GM12872 (cell line): ENCODE measurements at regions not wholly inside any gene's neighbourhood (a gene's known extent, or its start where the extent isn't known, plus 50 kb on each side); places are given as distances from the start of the nearest gene placed in this dataset.

ENCODE experiments used
- CTCF ChIP-seq: IDR thresholded peaks from 3 replicates; pipeline ENCODE4 v1.5.1; 2011; ENCODE audit warnings: low read depth, mild to moderate bottlenecking, low read length, moderate library complexity; ENCODE audit not compliant: insufficient read depth

- TF ChIP-seq CTCF = peak; percentile 33; the same call in 1 of the 3 replicates
Measured at GRCh38 chr18:7177116-7177744, 53.7 kb upstream of the LRRC30 start.

GRCh38 chr18:7174344-7175095, 56.4 kb upstream of the LRRC30 start:
- no peak for TF ChIP-seq CTCF

GRCh38 chr18:7173216-7173615, 55.6 kb upstream of the LAMA1 start:
- no peak for TF ChIP-seq CTCF

- TF ChIP-seq CTCF = no peak
Measured at GRCh38 chr18:7172611-7173010, 55.0 kb upstream of the LAMA1 start.

- TF ChIP-seq CTCF = no peak
Measured at GRCh38 chr18:7170292-7170691, 52.7 kb upstream of the LAMA1 start.

- no peak for TF ChIP-seq CTCF
Measured at GRCh38 chr18:7169601-7170000, 52.0 kb upstream of the LAMA1 start.

GRCh38 chr18:7168408-7168807, 50.8 kb upstream of the LAMA1 start:
- no peak for TF ChIP-seq CTCF
